T47D (cell line): ENCODE measurements at regions not wholly inside any gene's neighbourhood (a gene's known extent, or its start where the extent isn't known, plus 50 kb on each side); places are given as distances from the start of the nearest gene placed in this dataset.
A peak's percentile ranks its signal among the peaks of the same experiment; 100 is the strongest.
"Not testable (repeated sequence)": the region's sequence is repeated elsewhere in the genome, so short reads cannot be mapped to it uniquely, and the experiment has no call there.

Experiments used
- DNase-seq, 2 experiments: peaks; one replicate each; pipeline versions ENCODE4 v3.0.0 to v3.0.0-alpha.2; 2011 to 2012; ENCODE audit warnings: low read depth in 1 of 2, low spot score in 1 of 2
- JUND ChIP-seq: IDR thresholded peaks from 2 replicates; pipeline ENCODE4 v1.6.1; 2012; ENCODE audit warnings: low read depth
- in situ Hi-C: cut with HindIII; loops from 2 replicates; pipeline ENCODE4 v1.10.0; 2016; ENCODE audit warnings: low sequenced_read_pairs, low pct_unique_long_range_greater_than_20kb

DNA sequence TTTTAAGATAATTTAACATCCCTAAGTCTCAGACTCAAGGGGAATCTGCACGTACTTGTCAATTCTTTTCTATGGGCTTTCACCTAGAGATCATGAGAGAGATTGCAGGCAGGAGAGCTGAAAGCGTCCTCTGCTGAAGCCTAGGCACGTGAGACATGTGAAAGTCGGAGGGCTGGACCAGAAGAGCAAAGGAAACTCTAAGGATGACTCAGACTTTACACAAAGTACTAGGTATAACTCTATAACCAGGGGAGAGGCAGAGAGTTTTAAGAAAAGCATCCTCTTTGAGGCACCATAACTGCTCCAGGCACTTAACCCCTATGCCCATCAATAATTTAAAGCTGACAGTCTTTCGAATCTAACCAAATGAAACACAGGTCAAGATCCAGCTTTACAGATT is 436.6 kb downstream of the VGLL3 start:
- in situ Hi-C loops: no loop called here
- no peak for DNase-seq
- TF ChIP-seq JUND: no peak

DNA sequence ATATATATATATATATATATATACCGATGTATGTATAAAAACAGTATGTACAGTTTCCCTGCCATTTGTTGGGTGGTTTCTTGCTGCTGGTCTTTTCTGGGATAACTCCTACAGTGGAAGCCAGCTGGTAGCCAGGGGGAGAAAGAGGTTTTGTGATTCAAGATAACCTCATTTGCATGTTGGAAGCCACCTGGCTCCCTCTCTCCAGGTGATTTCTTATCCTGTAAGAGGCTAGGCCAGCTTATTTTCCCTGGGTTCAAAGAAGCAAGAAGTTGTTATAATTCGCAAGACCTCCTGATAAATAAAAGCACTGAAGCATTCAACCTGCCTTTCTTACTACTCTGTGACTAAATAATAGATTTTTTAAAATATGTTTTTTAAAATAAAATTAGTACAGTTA is 443.3 kb downstream of the VGLL3 start:
- in situ Hi-C loops: no loop called here
- no peak for DNase-seq
- TF ChIP-seq JUND: no peak

DNA sequence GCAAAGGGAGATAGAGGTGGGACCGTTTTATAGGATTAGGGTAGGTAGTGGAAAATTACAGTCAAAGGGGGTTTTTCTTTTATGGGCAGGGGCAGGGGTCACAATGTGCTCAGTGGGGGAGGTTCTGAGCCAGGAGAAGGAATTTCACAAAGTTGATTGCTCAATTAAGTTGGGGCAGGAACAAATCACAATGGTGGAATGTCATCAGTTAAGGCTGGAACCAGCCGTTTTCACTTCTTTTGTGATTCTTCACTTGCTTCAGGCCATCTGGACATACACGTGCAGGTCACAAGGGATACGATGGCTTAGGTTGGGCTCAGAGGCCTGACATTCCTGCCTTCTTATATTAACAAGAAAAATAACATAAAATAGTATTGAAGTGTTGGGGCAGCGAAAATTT is 453.8 kb downstream of the VGLL3 start:
- no peak for DNase-seq
- TF ChIP-seq JUND: no peak
- in situ Hi-C loops: no loop called here

DNA sequence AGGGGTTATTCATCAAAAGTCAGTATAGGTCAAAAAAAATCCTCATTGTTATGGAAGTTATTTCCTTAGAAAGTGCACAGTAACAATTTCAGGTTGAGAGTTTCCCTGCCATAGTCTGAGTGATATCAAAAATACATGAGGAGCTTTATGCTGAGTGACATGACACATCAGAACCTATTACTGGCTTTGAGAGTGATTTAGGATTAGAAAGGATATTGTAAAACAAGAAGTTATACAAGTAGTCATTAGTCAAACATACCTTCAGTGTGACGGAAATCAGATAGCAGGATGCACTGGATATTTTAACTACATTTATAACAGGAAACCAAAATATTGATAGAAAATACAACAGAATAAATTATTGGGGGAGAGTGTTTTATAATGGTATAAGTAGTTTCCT is 471.1 kb downstream of the VGLL3 start:
- DNase-seq: no peak
- in situ Hi-C loops: no loop called here

DNA sequence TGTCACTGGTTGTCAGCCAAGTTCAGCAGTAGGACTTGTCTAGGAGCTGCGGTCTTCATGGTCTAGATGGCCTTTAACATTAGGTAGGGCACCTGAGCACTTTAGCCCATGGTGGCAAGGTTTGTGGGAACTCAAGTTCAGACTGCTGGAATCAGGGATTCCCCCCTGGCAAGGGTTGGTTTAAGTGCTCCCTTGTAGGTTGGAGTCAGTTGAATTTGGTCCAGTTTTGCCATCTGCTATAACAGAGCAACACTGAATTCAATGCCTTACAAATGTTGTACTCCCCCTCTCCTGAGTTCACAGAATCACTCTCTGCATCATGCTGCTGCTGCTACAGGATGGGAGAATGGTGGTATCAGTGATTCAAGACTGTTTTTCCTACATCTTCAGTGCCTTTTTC is 509.3 kb downstream of the VGLL3 start:
- DNase-seq: no peak
- in situ Hi-C loops: no loop called here
- no peak for TF ChIP-seq JUND

More for the DNA sequence above, 471.1 kb downstream of the VGLL3 start:
- TF ChIP-seq JUND: no peak

DNA sequence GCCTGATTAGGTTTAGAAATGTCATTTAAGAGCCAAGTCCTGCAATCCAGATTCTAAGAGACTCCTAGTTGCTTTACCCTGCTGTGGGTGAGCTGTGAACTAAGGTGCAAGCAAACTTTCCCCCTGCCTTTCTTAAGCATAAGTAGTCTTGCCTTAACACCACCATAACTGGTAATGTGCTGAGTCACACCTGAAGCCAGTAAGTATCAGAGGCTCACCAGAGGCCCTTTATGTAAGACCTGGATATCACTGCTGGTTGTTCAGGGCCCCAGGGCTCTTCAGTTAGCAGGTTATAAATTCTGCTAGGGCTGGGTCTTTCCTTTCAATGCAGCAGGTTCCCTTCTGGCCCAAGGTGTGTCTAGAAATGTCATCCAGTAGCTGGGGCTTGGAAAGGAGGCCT is 509.9 kb downstream of the VGLL3 start:
- in situ Hi-C loops: no loop called here
- no peak for DNase-seq
- TF ChIP-seq JUND: no peak

DNA sequence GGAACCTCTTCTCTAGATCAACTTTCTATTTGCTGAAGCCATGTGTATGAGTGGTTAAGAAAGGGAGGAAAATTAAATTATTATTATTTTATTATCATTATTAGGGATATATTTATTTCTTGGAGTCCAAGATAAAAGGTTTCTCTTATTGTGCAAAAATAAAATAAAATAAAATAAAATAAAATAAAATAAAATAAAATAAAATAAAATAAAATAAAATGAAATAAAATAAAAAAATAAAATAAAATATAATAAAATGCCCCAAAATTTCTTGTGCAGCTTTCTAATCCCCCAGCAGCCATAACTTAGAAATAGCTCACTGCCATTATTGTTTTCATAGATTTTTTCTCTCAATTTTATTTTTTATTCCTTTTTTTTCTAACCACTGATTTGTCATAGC is 526.8 kb downstream of the VGLL3 start:
- no peak for TF ChIP-seq JUND
- in situ Hi-C loops: no loop called here

DNA sequence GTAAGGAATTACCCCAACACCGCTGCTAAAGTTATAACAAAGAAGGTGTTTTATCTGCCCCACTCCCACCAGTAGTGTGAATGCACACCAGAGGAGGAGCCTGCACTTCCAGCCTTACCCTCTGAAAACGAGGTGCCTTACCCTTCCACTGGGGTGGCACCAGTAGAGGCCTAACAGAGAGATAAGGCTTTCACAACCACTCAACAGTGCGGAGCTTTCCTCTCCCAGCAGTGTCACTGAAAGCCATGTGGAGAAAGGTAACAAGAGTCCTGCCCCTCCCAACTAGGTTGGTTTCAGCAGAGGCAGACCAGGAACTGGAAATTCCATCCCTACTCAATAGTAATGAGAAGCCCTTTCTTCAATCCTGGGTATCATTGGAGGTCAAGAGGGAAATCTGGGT is 539.2 kb downstream of the VGLL3 start:
- no peak for TF ChIP-seq JUND
- in situ Hi-C loops: no loop called here
- no peak for DNase-seq

More for the DNA sequence above, 526.8 kb downstream of the VGLL3 start:
- DNase-seq: no peak

DNA sequence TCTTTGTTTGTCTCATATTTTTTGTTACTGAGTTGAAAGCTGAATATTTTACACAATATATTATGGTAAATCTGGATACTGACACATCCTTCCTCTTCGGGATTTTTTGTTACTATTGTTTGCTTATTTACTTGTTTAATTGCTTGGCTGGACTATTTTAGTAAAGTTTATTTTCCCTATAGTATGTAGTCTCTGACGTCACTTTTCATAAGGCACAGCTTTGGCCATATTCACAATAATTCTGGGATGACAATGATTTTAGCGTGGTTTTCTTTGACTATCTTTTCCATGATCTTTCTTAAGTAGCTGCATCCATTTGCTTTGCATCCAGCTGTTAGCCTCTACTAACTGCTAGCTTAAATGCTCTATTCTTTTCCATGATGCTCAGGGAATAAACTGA is 552.4 kb downstream of the VGLL3 start:
- TF ChIP-seq JUND: no peak
- no peak for DNase-seq
- in situ Hi-C loops: no loop called here

DNA sequence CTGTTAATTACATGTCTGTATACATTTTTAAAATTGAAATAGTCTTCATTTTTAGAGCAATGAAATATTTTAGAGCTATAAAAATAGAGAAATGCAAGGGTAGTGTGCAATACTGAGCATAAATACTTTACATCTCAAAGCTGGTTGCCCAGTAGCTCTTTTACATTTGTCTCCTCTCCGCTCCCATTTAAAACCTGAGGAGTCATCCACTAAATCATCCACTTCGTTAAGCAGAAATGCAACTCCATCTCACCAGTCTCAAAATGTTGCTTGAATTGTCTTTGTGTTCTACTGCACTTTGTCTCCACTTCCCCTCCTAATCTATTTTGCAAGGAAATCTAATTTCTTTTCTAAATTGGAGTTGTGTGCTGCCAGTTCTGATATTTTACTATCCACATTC is 563.6 kb downstream of the VGLL3 start:
- no peak for DNase-seq
- in situ Hi-C loops: no loop called here

DNA sequence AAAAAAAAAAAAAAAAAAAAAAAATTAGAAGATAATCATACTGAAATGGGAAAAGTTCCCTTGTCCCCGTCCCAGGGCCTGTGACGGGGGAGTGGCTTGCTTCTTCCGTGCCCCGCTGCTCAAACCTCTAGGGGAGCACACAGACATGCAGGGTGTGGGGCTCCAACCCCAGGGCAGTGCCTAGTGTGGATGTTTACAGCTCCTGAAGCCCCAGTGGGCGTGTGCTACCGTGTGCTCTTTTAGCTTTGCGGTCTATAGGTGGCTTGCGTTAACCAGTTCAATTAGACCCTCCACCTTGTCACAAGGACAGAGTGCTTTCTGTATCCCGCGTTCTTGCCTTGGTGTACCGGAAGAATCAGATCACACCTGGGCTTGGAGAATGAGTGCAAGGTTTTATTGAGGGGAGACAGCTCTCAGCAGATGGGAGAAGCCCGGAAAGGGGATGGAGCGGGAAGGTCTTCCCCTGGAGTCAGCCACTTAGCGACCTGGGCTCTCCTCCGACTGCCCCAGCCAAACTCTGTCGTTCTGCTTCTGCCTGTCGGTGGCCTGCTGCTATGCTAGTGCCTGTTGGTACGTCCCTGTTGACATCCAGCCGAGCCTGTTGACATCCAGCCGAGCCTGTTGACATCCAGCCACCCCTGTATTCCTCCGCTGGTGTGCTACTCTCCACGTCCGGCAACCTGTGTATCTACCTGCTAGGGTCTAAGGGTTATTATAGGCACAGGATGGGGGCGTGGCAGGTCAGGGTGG is 569.8 kb downstream of the VGLL3 start:
- DNase-seq: peak in 1 of 2 experiments; percentile 17
- TF ChIP-seq JUND: no peak
- in situ Hi-C loops: no loop called here

More for the DNA sequence above, 563.6 kb downstream of the VGLL3 start:
- TF ChIP-seq JUND: no peak

DNA sequence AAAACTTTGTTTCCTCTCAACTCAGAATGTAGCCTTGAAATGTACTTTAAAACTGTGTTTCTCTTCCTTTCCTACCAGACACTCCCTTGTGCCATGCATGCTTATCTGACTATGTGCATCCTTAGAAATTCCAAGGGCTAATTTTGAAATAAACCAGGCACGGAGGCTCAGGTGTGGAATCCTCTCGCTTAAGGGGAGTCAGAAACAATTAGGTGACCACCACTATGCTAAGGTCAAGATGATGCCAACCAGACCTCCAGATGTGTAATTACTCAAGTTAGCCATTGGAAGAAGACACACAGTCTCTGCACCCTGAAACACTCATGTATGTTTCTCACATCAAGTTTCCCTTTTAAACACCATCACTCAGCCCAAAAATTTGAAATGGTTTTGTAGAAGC is 572.1 kb downstream of the VGLL3 start:
- in situ Hi-C loops: no loop called here
- no peak for TF ChIP-seq JUND
- no peak for DNase-seq

DNA sequence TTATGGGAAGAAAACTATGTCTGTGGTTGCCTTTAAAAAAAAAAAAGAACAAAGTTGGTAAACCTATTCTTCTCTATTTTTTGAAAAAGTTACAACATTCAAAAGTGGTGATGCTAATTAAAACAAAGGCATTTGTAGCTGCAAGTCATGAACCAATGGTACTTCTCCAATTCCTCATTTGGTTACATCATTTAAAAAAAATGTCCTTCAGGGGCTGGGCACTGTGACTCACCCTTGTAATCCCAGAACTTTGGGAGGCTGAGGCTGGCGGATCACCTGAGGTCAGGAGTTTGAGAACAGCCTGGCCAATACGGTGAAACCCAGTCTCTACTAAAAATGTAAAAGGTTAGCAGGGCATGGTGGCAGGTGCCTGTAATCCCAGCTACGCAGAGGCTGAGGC is 574.6 kb downstream of the VGLL3 start:
- peak in 1 of 2 experiments; percentile 2 for DNase-seq
- in situ Hi-C loops: no loop called here
- TF ChIP-seq JUND: no peak

DNA sequence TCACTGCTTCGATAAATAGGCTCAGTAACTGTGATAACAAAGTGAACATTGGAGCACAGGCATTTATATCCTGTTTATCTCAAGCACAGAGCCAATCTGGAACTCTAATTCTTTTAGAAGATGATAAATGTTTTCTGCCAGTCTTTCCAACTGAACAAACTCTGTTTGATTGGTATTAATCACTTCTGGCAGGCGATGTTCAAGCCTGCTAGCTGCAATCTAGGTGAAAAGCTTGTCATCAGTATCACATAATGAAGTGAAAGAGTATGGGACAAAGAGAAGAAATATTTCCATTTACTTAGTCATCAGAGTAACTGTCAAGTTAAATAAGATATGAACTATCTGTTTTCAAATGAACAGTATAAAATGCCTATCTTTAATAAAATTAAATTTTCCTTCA is 577.3 kb downstream of the VGLL3 start:
- DNase-seq: no peak
- TF ChIP-seq JUND: no peak
- in situ Hi-C loops: no loop called here

DNA sequence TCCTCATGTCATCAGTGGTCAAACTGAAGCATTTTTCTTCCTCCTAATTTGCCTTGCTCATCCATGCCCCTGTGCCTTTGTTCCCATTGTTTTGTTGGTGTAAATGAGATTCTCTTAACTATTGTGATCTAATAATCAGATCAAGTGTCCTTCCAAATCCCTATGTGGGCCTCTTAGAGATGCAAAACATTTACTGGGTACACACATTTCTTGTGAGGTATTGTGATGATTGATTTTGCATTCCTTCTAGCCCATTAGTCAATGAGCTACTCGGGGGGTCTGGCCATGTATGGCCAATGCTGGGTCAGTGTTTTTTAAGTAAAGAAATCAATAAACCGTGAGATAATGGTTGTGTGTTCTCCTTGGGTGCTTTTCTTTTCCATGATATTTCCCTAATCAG is 580.4 kb downstream of the VGLL3 start:
- no peak for DNase-seq
- in situ Hi-C loops: no loop called here
- TF ChIP-seq JUND: no peak

DNA sequence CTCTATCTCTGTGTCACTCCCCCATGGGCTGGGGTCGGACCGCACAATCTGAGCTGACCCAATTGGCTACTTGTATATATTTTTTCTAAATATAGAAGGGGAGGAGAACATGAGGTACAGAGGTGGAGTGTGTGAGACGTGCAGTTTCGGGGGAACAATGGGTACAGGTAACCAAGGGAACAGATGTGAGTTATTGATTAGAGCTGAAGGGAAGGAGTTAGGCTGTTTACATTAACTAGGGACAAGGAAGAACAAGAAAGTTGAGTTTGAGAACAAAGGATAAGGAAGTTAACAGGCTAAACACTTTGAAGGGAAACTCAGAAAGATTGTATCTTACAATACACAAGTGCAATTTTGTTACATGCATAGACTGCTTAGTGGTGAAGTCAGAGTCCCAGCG is 601.2 kb downstream of the VGLL3 start:
- in situ Hi-C loops: not testable (repeated sequence)
- peak in 1 of 2 experiments; percentile 74 for DNase-seq
